GM23338 (cell line): ENCODE measurements at regions not wholly inside any gene's neighbourhood (a gene's known extent, or its start where the extent isn't known, plus 50 kb on each side); places are given as distances from the start of the nearest gene placed in this dataset.

Experiments used
- ATAC-seq: fragments of 200-7000 bp; cut with Tn5 transposase; 3 replicates; pipeline ENCODE4 v1.9.1; 2020
- DNase-seq: peaks from one replicate; pipeline ENCODE4 v3.0.0-alpha.2; 2015; ENCODE audit warnings: low spot score
- H2AFZ ChIP-seq: fragments of 200-600 bp; sonication (generic); 2 replicates; pipeline ENCODE4 v1.8.0; 2016; ENCODE audit warnings: antibody characterized with exemption, mild to moderate bottlenecking, moderate library complexity
- H3F3A ChIP-seq: fragments of 200-600 bp; sonication (generic); replicated peaks from 2 replicates; pipeline ENCODE4 v1.8.0; 2017; ENCODE audit warnings: antibody characterized with exemption, mixed run types, low read depth
- H3K27ac ChIP-seq: fragments of 200-600 bp; sonication (generic); 2 replicates; pipeline ENCODE4 v1.6.1; 2016; ENCODE audit warnings: low read depth
- H3K27me3 ChIP-seq: fragments of 200-600 bp; sonication (generic); 2 replicates; pipeline ENCODE4 v1.8.0; 2016; ENCODE audit warnings: mild to moderate bottlenecking, mixed run types, moderate library complexity; ENCODE audit not compliant: insufficient read depth
- H3K36me3 ChIP-seq: fragments of 200-600 bp; sonication (generic); 2 replicates; pipeline ENCODE4 v1.8.0; 2016; ENCODE audit warnings: mild to moderate bottlenecking; ENCODE audit not compliant: insufficient read depth
- H3K4me1 ChIP-seq: fragments of 200-600 bp; sonication (generic); 2 replicates; pipeline ENCODE4 v1.8.0; 2016; ENCODE audit warnings: mild to moderate bottlenecking, moderate library complexity; ENCODE audit not compliant: insufficient read depth
- H3K4me2 ChIP-seq: fragments of 200-600 bp; sonication (generic); 2 replicates; pipeline ENCODE4 v1.7.1; 2017; ENCODE audit warnings: mixed run types
- H3K4me3 ChIP-seq: fragments of 200-600 bp; sonication (generic); 2 replicates; pipeline ENCODE4 v1.6.1; 2016; ENCODE audit warnings: mixed run types
- H3K79me2 ChIP-seq: fragments of 200-600 bp; sonication (generic); replicated peaks from 2 replicates; pipeline ENCODE4 v1.8.0; 2017; ENCODE audit warnings: mild to moderate bottlenecking; ENCODE audit not compliant: insufficient read depth
- H3K9me2 ChIP-seq: fragments of 200-600 bp; sonication (generic); 2 replicates; pipeline ENCODE4 v1.8.0; 2017; ENCODE audit not compliant: insufficient read depth
- H4K20me1 ChIP-seq: fragments of 200-600 bp; sonication (generic); replicated peaks from 2 replicates; pipeline ENCODE4 v1.8.0; 2017; ENCODE audit warnings: mild to moderate bottlenecking; ENCODE audit not compliant: insufficient read depth
- H3K27ac Mint-ChIP-seq: 2 replicates; pipeline ENCODE4 v1.8.0; 2020; ENCODE audit warnings: inconsistent platforms, mild to moderate bottlenecking, moderate library complexity, mixed read lengths
- H3K27me3 Mint-ChIP-seq: 3 replicates; pipeline ENCODE4 v1.8.0; 2022; ENCODE audit warnings: low read depth, mild to moderate bottlenecking, moderate library complexity, mixed read lengths, inconsistent platforms; ENCODE audit not compliant: insufficient read depth, poor library complexity
- H3K36me3 Mint-ChIP-seq: 3 replicates; pipeline ENCODE4 v1.8.0; 2021; ENCODE audit warnings: low read depth, mild to moderate bottlenecking, inconsistent platforms, moderate library complexity, mixed read lengths
- H3K4me1 Mint-ChIP-seq: 3 replicates; pipeline ENCODE4 v1.8.0; 2020; ENCODE audit warnings: mild to moderate bottlenecking, inconsistent platforms, mixed read lengths
- H3K4me3 Mint-ChIP-seq: 3 replicates; pipeline ENCODE4 v1.8.0; 2021; ENCODE audit warnings: moderate library complexity, mild to moderate bottlenecking, inconsistent platforms, mixed read lengths
- H3K9me3 Mint-ChIP-seq: 3 replicates; pipeline ENCODE4 v1.8.0; 2020; ENCODE audit warnings: moderate library complexity, mild to moderate bottlenecking, inconsistent platforms, mixed read lengths
- CREB1 ChIP-seq: fragments of 250-450 bp; sonication (Bioruptor Pico); IDR thresholded peaks from 2 replicates; pipeline ENCODE4 v1.5.0; 2020; ENCODE audit warnings: low read depth, mild to moderate bottlenecking, moderate library complexity
- CTCF ChIP-seq, 2 experiments: fragments of 200-600 bp in 1 of 2; sonication (generic) in 1 of 2; conservative IDR thresholded peaks; 2 replicates each; pipeline versions ENCODE4 v1.5.1 to v1.6.1; 2016 to 2017; ENCODE audit warnings: antibody characterized with exemption in 2 of 2, low read depth in 2 of 2, mild to moderate bottlenecking in 2 of 2, moderate library complexity in 1 of 2
- ETS1 ChIP-seq: IDR thresholded peaks from 2 replicates; pipeline ENCODE4 v1.6.1; 2016; ENCODE audit warnings: antibody characterized with exemption
- EZH2 ChIP-seq: fragments of 200-600 bp; sonication (generic); IDR thresholded peaks from one replicate; pipeline ENCODE4 v1.8.0; 2017; ENCODE audit warnings: antibody characterized with exemption, mild to moderate bottlenecking, low read depth; ENCODE audit not compliant: unreplicated experiment
- EZH2phosphoT487 ChIP-seq: fragments of 200-600 bp; sonication (generic); IDR thresholded peaks from one replicate; pipeline ENCODE4 v1.8.1; 2018; ENCODE audit warnings: antibody characterized with exemption; ENCODE audit not compliant: unreplicated experiment
- JUNB ChIP-seq: IDR thresholded peaks from one replicate; pipeline ENCODE4 v1.6.1; 2016; ENCODE audit warnings: antibody characterized with exemption; ENCODE audit not compliant: unreplicated experiment
- NANOG ChIP-seq: IDR thresholded peaks from 2 replicates; pipeline ENCODE4 v1.6.1; 2016; ENCODE audit warnings: antibody characterized with exemption, borderline replicate concordance
- POLR2AphosphoS5 ChIP-seq: IDR thresholded peaks from 2 replicates; pipeline ENCODE4 v1.6.1; 2016; ENCODE audit warnings: antibody characterized with exemption, low read depth
- REST ChIP-seq: IDR thresholded peaks from one replicate; pipeline ENCODE4 v1.6.1; 2018; ENCODE audit warnings: antibody characterized with exemption; ENCODE audit not compliant: unreplicated experiment
- STAT1 ChIP-seq: IDR thresholded peaks from one replicate; pipeline ENCODE4 v1.6.1; 2016; ENCODE audit warnings: antibody characterized with exemption; ENCODE audit not compliant: unreplicated experiment
- ZNF114 ChIP-seq: fragments of 250-450 bp; sonication (Bioruptor Pico); IDR thresholded peaks from 2 replicates; pipeline ENCODE4 v1.5.0; 2020; ENCODE audit warnings: mild to moderate bottlenecking, moderate library complexity
- ZNF331 ChIP-seq: fragments of 250-450 bp; sonication (Bioruptor Pico); IDR thresholded peaks from 2 replicates; pipeline ENCODE4 v1.5.0; 2020; ENCODE audit warnings: low read depth, mild to moderate bottlenecking, moderate library complexity
- ZNF462 ChIP-seq: fragments of 250-450 bp; sonication (Bioruptor Pico); IDR thresholded peaks from 2 replicates; pipeline ENCODE4 v1.5.0; 2020; ENCODE audit warnings: mild to moderate bottlenecking, moderate library complexity

- DNase-seq (no peak), ATAC-seq (no peak)
- H3K4me3 Mint-ChIP-seq: no peak overlapping the region
- peaks cover 4% of the 10 kb centered on the region; the same call in 1 of the 3 replicates for H3K9me3 Mint-ChIP-seq
- Histone ChIP-seq H3K27me3 (no peaks in the 10 kb centered on the region), H3K36me3 (no peaks in the 10 kb centered on the region), H3K4me1 (0 out of 2 replicates have a peak, but pooled peaks cover 5% of the 10 kb centered on the region), H3K79me2 (no peaks in the 10 kb centered on the region), H3K4me3 (no peak overlapping the region), H2AFZ (no peak overlapping the region), H4K20me1 (no peaks in the 10 kb centered on the region), H3K9me2 (no peaks in the 10 kb centered on the region), H3K27ac (no peak overlapping the region), H3F3A (no peaks in the 10 kb centered on the region), H3K4me2 (no peak overlapping the region)
- no peak for TF ChIP-seq ETS1
- no peak for TF ChIP-seq ZNF462
- no peak for TF ChIP-seq EZH2phosphoT487
- no peak for TF ChIP-seq POLR2AphosphoS5
- no peak for TF ChIP-seq ZNF114 (CRISPR knock-in tag)
- no peak for TF ChIP-seq REST
- TF ChIP-seq CTCF (conservative IDR thresholded peaks at IDR 0.05; ENCODE audit: low read depth in 2 of 2): no peak
- TF ChIP-seq EZH2: no peak
- TF ChIP-seq NANOG: no peak
- no peak for TF ChIP-seq JUNB
- no peak for TF ChIP-seq STAT1
- no peak for TF ChIP-seq ZNF331 (CRISPR knock-in tag)
- TF ChIP-seq CREB1 (CRISPR knock-in tag): no peak
- no peaks in the 10 kb centered on the region for H3K27me3 Mint-ChIP-seq
- H3K27ac Mint-ChIP-seq: no peak overlapping the region
- peaks cover 3% of the 10 kb centered on the region; the same call in 1 of the 3 replicates for H3K36me3 Mint-ChIP-seq
- peaks cover 7% of the 10 kb centered on the region; the same call in 2 of the 3 replicates for H3K4me1 Mint-ChIP-seq
Observed at GRCh38 chr1:68919075-68919474, 422.2 kb upstream of the DEPDC1 start.
